ENCODE measurements at regions not wholly inside any gene's neighbourhood (a gene's known extent, or its start where the extent isn't known, plus 50 kb on each side); places are given as distances from the start of the nearest gene placed in this dataset.

DNA sequence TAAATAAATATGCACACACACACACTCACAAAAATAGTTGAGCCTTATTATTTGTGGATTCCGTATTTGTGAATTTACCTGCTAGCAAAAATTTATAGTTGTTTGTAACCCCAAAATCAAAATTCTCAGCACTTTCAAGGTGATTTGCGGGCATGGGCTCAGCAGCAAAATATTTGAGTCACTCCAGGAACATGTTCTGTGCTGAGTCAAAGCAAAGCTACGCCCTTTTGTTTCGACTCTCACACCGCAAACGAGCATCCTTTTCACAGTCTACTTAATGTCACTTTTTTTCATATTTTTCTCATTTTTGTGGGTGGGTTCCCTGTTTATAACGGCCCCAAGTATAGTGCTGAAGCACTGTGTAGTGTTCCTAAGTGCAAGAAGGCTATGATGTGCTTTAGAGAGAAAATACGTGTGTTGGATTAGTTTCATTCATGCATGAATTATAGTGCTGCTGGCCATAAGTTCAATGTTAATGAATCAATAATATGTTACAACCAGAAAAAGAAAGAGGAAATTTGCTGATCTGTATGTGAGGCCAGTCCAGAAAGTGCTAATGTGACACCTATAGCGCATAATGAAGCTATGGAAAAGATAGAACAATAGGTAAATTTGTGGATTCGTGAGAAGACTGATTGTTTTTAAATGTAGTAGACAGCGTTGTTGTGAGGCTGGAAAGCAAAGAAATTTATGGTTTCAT lies 723.2 kb upstream of the AGA start:
- no peak for DNase-seq (ENCODE audit: low read depth)
- no peak overlapping the region for H3K4me3 ChIP-seq (replicated peaks; ENCODE audit: low read depth, low read length)
- TF ChIP-seq, protein P1, sequence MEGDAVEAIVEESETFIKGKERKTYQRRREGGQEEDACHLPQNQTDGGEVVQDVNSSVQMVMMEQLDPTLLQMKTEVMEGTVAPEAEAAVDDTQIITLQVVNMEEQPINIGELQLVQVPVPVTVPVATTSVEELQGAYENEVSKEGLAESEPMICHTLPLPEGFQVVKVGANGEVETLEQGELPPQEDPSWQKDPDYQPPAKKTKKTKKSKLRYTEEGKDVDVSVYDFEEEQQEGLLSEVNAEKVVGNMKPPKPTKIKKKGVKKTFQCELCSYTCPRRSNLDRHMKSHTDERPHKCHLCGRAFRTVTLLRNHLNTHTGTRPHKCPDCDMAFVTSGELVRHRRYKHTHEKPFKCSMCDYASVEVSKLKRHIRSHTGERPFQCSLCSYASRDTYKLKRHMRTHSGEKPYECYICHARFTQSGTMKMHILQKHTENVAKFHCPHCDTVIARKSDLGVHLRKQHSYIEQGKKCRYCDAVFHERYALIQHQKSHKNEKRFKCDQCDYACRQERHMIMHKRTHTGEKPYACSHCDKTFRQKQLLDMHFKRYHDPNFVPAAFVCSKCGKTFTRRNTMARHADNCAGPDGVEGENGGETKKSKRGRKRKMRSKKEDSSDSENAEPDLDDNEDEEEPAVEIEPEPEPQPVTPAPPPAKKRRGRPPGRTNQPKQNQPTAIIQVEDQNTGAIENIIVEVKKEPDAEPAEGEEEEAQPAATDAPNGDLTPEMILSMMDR (IDR thresholded peaks at IDR 0.05; ENCODE audit: low read length, missing control alignments), result no peak

DNA sequence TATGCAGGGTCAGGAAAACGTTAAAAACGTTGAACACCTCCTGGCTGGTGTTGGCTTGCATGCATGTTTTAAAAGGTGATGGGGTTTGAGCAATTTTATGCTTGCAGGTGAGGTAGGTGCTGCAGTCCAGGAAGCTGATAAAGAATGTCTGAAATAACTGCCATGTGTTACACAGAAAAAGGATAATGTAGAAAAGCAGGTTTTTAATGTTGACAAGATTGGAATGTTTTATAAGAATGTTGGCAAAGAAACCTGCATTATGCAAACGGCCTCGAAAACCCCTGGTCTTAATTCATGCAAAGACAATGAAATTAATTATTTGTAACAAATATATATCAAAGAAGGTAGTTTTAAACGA lies 723.7 kb upstream of the AGA start:
- DNase-seq (ENCODE audit: low read depth), result no peak
- TF ChIP-seq, protein P1 (IDR thresholded peaks at IDR 0.05; ENCODE audit: low read length, missing control alignments), result no peak

DNA sequence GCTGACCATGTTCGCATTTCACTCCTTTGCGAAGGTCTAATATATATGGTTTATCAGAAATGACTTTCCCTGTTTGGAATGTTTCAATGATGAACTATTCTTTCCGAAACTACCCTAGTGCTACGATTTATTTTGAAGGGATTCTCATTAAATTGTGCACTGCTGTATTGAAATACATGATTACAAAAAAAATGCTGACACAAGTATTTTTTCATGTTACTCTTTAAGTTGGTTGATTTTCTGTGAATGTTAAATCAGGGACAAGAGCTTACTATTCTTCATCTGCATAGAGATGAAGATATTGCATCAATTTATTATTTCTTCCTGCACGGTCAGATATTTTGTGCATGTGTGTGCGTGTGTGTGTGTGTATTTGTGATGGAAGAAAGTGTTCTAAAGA lies 731.5 kb upstream of the AGA start:
- TF ChIP-seq, protein P1 (IDR thresholded peaks at IDR 0.05; ENCODE audit: low read length, missing control alignments), result no peak
- H3K4me3 ChIP-seq (replicated peaks; ENCODE audit: low read depth, low read length), result no peak overlapping the region
- no peak for DNase-seq (ENCODE audit: low read depth)

More for the DNA sequence above, 723.7 kb upstream of the AGA start:
- no peak overlapping the region for H3K4me3 ChIP-seq (replicated peaks; ENCODE audit: low read depth, low read length)

DNA sequence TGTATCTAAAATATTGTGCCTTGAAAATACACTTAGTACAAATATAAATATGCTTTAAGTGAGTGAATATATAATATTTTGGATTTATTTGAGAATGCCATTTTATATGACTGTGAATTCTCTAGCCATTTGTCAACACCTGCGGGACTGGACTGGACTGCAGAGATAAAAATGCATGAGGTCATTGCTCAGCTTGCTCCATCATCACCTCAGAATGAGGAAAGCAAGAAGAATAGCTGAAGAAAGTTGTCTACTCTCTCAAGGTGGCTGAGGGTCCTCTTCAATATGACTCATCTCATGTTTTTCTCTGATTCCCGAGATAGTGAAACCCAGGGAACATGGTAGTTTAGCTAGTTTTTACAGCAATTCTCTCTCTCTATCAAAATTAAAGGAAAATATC lies 732.5 kb upstream of the AGA start:
- TF ChIP-seq, protein P1 (IDR thresholded peaks at IDR 0.05; ENCODE audit: low read length, missing control alignments), result no peak
- DNase-seq (ENCODE audit: low read depth), result no peak
- H3K4me3 ChIP-seq (replicated peaks; ENCODE audit: low read depth, low read length), result no peak overlapping the region

DNA sequence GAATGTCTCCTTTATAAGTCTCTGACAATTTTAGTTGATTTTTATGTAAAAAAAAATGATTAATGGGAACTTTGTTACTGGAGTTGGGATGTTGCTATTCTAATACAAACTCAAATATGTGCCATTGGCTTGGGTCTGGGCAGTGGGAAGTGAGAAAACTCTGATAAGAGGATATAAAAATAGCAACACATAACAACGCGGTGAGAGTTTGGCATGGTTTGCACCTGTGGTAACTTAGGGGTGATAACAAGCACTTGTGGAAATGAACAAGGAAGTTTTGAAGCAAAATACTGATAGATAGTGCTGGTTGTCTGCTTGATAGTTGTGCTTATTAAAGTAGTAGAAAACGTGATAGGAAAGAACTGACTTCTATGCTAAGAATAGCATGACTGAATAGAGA lies 743.3 kb upstream of the AGA start:
- H3K4me3 ChIP-seq (replicated peaks; ENCODE audit: low read depth, low read length), result no peak overlapping the region
- TF ChIP-seq, protein P1 (IDR thresholded peaks at IDR 0.05; ENCODE audit: low read length, missing control alignments), result no peak
- DNase-seq (ENCODE audit: low read depth), result no peak

DNA sequence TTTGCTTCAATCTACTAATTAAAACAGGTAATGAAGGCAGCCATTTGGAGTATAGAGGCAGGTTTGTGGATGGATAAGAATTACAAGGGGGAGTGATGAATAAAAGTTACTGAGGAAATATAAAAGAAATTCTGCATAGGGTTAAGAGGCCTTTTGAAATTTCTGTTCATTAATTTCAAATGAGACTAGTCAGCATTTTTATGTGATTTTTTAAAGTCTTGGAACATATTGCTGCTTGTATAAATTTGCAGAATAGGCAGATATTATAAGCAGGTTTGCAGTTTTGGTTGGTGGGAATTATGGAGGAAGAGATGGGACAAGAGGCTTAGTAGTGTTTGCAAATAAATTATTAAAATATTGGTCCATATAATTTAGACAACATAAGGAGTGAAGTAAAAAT lies 750.4 kb upstream of the AGA start:
- no peak overlapping the region for H3K4me3 ChIP-seq (replicated peaks; ENCODE audit: low read depth, low read length)
- TF ChIP-seq, protein P1 (IDR thresholded peaks at IDR 0.05; ENCODE audit: low read length, missing control alignments), result no peak
- no peak for DNase-seq (ENCODE audit: low read depth)

DNA sequence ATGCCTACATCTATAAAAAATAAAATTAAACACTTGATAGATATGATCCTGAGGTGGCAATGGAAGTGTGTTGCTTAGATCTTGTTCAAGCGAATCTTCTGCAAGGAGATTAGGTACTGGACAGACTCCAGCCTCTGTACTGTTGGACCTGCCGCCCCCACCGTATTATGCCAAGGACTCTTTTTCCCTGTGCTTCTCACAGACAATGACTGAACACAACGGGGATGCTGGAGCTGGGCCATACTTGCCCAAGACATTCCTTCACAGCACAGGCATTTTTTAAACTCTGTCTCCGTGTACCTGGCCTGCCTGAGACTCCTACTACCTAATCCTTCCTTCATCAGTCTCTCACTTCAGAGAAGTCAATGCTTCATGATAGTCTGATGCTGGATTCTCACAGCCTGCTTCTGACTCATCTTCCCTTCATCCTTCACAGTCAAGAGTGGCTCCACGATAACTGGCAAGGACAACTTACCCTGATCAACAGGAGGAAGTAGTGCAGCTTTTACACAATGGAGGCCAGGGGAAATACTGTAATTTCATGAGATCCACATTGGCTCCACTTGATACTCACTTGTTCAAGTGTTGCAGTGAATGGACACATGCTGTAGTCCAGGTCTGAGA lies 754.6 kb upstream of the AGA start:
- no peak overlapping the region for H3K4me3 ChIP-seq (replicated peaks; ENCODE audit: low read depth, low read length)
- DNase-seq (ENCODE audit: low read depth), result no peak
- TF ChIP-seq, protein P1 (IDR thresholded peaks at IDR 0.05; ENCODE audit: low read length, missing control alignments), result no peak
